DMS79 (cell line): ENCODE measurements at regions not wholly inside any gene's neighbourhood (a gene's known extent, or its start where the extent isn't known, plus 50 kb on each side); places are given as distances from the start of the nearest gene placed in this dataset.

Experiments
- DNase-seq: peaks from one replicate; lab custom pipeline; 2025; lab: John Stamatoyannopoulos, UW

- DNase-seq: no peak
Measured at GRCh38 chr4:31947101-31947500, 1226.9 kb downstream of the PCDH7 start.

DNA sequence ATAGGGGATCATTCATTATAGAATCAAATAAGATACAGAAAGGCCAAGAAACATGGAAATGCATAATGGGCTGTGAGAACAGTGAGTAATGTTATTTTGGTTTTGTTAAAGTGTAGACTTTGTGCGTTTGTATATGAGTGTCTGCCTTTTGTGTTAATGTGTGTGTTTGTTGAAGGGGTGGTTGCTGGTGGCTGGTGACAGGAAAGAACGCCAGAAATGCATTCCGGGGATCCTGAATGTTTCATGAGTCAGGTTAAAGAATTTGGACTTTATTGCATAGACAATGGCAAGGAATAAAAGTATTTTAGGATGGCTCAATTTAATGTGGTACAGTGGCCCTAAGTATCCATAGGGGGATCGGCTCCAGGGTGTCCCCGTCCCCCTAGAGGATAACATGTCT is 1228.9 kb downstream of the PCDH7 start:
- DNase-seq: no peak

GRCh38 chr4:31955346-31955745 is 1235.2 kb downstream of the PCDH7 start:
- no peak for DNase-seq

- DNase-seq: no peak
Measured at GRCh38 chr4:31959972-31960371, 1239.8 kb downstream of the PCDH7 start.

- no peak for DNase-seq
Measured at GRCh38 chr4:31964685-31965084, 1244.5 kb downstream of the PCDH7 start.

- DNase-seq: no peak
Measured at GRCh38 chr4:31968842-31969241, 1248.7 kb downstream of the PCDH7 start.

DNA sequence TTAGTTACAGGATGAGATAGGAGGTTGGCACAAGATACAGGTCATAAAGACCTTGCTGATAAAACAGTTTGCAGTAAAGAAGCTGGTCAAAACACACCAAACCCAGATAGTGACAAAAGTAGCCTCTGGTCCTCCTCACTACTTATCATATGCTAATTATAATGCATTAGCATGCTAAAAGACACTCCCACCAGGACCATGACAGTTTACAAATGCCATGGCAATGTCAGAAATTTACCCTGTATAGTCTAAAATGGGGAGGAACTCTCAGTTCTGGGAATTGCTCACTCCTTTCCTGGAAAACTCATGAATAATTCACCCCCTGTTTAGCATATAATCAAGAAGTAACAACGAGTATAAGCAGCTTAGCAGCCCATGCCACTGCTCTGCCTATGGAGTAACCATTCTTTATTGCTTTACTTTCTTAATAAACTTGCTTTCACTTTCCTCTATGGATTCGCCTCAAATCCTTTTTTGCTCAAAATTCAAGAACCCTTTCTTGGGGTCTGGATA is 1254.4 kb downstream of the PCDH7 start:
- DNase-seq: no peak

GRCh38 chr4:31979988-31980387 is 1259.8 kb downstream of the PCDH7 start:
- DNase-seq: no peak

DNA sequence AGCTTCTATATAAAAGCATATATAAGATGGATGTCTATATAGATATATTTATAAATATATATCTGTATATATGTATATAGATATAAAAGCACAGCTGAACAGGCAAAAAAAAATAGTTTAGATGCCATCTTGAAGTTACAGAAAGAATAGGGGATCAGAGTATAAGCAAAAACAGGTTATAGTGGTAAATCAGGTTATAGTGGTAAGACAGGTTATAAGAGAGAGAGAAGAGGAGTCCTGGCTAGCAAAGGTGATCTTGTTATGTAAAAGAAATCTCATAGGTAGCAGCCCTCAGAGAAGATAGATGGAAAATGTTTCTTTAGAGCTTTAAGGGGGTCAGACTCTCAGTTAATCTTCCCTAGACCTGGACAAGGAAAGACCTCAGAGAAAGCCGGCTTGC is 1263.1 kb downstream of the PCDH7 start:
- no peak for DNase-seq

DNA sequence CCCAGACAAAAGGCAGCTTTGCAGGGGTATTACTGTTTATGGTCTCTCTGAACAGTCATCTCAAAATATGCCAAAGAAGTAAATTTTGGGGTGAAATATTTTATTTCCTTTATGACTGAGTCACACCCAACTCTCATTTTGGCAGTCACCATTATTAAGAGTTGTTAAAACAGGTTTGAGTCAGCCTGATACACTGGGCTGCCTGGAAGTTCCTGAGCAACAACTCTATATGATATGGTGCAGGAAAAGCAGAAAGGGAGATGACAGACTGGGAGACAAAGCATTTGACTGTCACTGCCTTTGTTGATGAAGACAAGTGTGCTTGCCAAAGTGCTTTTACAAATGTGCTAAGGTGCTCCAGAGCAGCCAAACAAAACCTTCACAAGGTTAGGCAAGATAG is 1263.5 kb downstream of the PCDH7 start:
- no peak for DNase-seq

DNA sequence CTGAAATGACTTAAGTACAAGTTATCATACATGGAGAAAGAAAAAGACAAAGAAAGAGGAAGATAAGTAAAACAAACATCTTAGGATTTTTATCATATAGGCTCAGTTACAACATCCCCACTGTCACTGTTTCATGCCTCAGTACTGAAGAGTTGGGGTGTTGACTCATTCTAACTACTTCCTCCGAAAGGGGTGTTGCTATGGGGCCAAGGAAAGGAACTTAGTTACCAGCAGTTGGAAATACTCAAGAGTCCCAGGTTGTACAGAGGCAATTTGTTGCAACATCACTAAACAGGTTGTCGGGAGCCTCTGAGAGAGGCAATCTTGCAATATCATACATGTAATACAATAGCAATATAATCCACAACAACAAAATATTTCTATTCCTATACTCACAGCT is 1264.7 kb downstream of the PCDH7 start:
- DNase-seq: no peak

- DNase-seq: no peak
Measured at GRCh38 chr4:31995943-31996901, 1276.1 kb downstream of the PCDH7 start.

GRCh38 chr4:31998807-31999206 is 1278.6 kb downstream of the PCDH7 start:
- no peak for DNase-seq

GRCh38 chr4:31999848-32000247 is 1279.7 kb downstream of the PCDH7 start:
- no peak for DNase-seq

DNA sequence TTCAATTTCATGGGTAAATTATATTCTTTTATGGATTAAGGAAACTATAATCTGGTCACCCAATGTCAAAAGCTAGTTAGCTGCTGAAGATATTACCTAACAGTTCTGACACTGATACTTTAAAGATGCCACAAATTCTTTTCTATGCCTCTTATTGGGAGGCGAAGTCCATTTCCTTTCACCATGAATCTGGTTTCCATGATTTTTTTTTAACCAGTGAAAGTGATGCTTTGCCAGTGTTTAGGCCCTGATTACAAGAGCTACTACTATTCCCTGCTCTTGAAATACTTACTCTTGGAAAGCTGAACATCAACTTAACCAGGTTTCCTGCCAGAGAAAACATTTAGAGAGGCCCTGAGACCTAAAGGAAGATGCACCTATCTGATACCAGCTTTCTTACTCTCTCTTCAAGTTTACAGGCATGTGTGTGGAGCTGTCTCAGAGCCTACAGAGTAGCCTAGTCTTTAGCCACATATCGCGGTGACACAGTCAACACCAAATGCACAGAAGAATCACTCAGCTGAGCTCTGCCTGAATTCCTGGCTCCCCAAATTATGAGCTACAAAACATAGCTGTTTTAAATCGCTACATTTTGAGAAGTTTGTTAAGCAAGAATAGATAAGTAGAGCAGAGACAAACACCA is 1280.8 kb downstream of the PCDH7 start:
- no peak for DNase-seq

DNA sequence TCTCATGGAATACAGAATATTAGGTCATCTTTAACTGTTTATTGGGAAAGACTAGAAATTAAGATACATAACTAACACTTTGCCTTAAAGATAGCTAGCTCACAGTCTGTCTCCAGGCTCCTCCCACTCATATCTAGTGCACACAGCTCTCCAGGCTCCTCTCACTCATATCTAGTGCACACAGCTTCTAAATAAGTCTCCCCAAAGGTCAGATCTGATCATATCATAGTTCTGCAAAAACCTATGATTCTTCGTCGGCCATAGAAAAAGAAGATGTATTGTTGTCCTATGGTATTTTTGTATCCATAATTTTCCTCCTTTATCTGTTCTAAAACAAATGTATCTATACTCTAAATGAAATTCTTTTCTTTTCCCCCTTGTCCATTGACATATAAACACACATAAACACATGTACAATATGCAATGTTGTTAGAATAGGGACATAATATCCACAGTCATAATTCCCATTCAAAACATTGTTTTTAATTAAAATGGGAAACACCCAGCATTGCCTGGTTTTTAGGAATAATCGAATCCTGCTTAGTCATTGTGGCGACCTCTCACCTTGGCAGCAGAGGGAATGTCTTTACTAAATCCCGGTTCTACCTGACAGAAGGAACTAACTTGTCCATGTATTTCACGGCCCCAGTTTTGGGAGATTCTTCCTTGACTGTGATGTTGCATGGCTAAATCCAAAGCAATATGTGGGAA is 1282.0 kb downstream of the PCDH7 start:
- DNase-seq: no peak

DNA sequence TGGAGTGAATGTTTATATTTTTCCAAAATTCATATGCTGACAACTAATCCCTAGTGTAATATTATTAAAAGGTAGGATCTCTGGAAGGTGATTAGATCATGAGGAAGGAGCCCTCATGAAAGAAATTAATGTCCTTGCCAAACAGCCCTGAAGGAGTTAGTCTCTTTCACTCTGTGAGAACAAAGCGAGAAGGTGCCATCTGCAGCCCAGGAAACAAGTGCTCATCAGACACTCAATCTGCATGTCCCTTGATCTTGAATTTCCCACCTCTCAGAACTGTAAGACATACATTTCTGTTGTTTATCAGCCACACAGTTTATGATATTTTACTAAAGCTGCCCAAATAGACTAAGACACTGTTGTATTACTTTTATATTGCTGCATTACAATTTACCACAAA is 1283.4 kb downstream of the PCDH7 start:
- DNase-seq: no peak

- DNase-seq: no peak
Measured at GRCh38 chr4:32010221-32010620, 1290.1 kb downstream of the PCDH7 start.

DNA sequence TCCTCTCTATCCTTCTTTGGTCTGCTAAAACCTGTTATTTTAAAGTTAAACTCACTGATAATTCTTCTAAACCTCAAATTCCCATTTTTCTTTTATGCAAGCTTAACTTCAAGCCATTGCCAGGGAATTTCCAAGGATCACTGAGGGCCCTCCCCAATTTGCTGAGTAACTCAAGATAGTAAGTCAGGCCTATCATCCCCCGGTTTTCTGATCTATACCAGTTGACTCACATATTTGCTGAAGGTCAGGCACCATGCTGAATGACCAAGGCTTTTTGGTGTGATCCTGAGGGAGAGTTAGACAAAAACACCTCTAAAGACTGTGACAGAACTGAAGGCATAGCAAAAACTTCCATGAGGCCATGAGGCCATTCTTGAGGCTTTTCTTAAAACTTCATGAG is 1301.9 kb downstream of the PCDH7 start:
- no peak for DNase-seq

- DNase-seq: no peak
Measured at GRCh38 chr4:32025851-32026459, 1305.8 kb downstream of the PCDH7 start.

DNA sequence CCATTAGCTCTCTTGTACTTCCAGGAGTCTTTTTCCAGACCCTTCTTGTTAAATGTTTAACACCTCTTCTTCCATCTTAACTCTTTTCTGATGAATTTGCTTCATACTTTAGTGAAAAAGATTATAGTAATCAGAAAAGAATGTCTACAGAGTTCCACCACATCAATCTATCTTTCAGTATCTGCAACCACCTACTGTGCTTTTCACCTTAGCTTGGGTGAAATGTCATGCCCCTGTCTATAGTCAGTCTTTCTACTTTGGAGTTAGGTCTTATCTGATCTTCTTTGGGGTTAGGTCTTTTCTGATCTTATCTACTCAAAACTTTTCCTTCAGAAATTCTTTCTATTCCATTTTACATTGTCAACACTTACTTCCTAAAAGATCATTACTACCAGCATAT is 1310.2 kb downstream of the PCDH7 start:
- DNase-seq: no peak

GRCh38 chr4:32031026-32031425 is 1310.9 kb downstream of the PCDH7 start:
- no peak for DNase-seq
